NCI-H1105 (cell line): ENCODE measurements at regions not wholly inside any gene's neighbourhood (a gene's known extent, or its start where the extent isn't known, plus 50 kb on each side); places are given as distances from the start of the nearest gene placed in this dataset.
"Not testable (repeated sequence)": the region's sequence is repeated elsewhere in the genome, so short reads cannot be mapped to it uniquely, and the experiment has no call there.

Source experiments
- DNase-seq: peaks from one replicate; lab custom pipeline; 2025; lab: John Stamatoyannopoulos, UW

- DNase-seq: no peak
These were observed 357.0 kb upstream of the TMEFF2 start for GRCh38 chr2:192551760-192552159.

- DNase-seq: no peak
These were observed 351.8 kb upstream of the TMEFF2 start for GRCh38 chr2:192546565-192546964.

- no peak for DNase-seq
These were observed 349.7 kb upstream of the TMEFF2 start for GRCh38 chr2:192544371-192544955.

- DNase-seq: not testable (repeated sequence)
These were observed 347.7 kb upstream of the TMEFF2 start for GRCh38 chr2:192542148-192543066.

- DNase-seq: no peak
These were observed 344.6 kb upstream of the TMEFF2 start for GRCh38 chr2:192539306-192539705.

GRCh38 chr2:192536922-192537624, 342.3 kb upstream of the TMEFF2 start:
- DNase-seq: no peak

- DNase-seq: no peak
These were observed 341.5 kb upstream of the TMEFF2 start for GRCh38 chr2:192535956-192536921.

- DNase-seq: no peak
These were observed 339.3 kb upstream of the TMEFF2 start for GRCh38 chr2:192534072-192534471.

GRCh38 chr2:192524642-192525251, 330.0 kb upstream of the TMEFF2 start:
- not testable (repeated sequence) for DNase-seq

GRCh38 chr2:192524214-192524613, 329.5 kb upstream of the TMEFF2 start:
- DNase-seq: not testable (repeated sequence)

GRCh38 chr2:192515937-192516336, 321.2 kb upstream of the TMEFF2 start:
- no peak for DNase-seq

- DNase-seq: no peak
These were observed 318.8 kb upstream of the TMEFF2 start for GRCh38 chr2:192513575-192513974.

GRCh38 chr2:192507836-192508450, 313.2 kb upstream of the TMEFF2 start:
- not testable (repeated sequence) for DNase-seq

GRCh38 chr2:192500550-192501200, 305.9 kb upstream of the TMEFF2 start:
- no peak for DNase-seq

GRCh38 chr2:192499476-192499875, 304.7 kb upstream of the TMEFF2 start:
- no peak for DNase-seq

GRCh38 chr2:192498747-192499146, 304.0 kb upstream of the TMEFF2 start:
- DNase-seq: no peak

GRCh38 chr2:192488158-192488557, 293.4 kb upstream of the TMEFF2 start:
- DNase-seq: not testable (repeated sequence)

- DNase-seq: no peak
These were observed 292.9 kb upstream of the TMEFF2 start for GRCh38 chr2:192487636-192488035.

GRCh38 chr2:192484903-192485302, 290.2 kb upstream of the TMEFF2 start:
- DNase-seq: no peak

- no peak for DNase-seq
These were observed 286.3 kb upstream of the TMEFF2 start for GRCh38 chr2:192480984-192481383.
